Endodermal cell (in vitro differentiated cells): ENCODE measurements at regions not wholly inside any gene's neighbourhood (a gene's known extent, or its start where the extent isn't known, plus 50 kb on each side); places are given as distances from the start of the nearest gene placed in this dataset.

Experiments used
- DNase-seq: peaks from one replicate; pipeline ENCODE4 v3.0.0-alpha.2; 2017
- H3K27ac ChIP-seq: 2 replicates; pipeline ENCODE4 v1.5.1; 2013; ENCODE audit warnings: mild to moderate bottlenecking, low read depth, low read length, moderate library complexity
- H3K27me3 ChIP-seq: 2 replicates; pipeline ENCODE4 v1.6.1; 2013; ENCODE audit warnings: mild to moderate bottlenecking, low read length, moderate library complexity; ENCODE audit not compliant: insufficient read depth, control insufficient read depth, poor library complexity, severe bottlenecking
- H3K36me3 ChIP-seq: 2 replicates; pipeline ENCODE4 v1.7.0; 2013; ENCODE audit warnings: mild to moderate bottlenecking, low read length, moderate library complexity; ENCODE audit not compliant: control insufficient read depth, insufficient read depth
- H3K4me1 ChIP-seq: one replicate; pipeline ENCODE4 v1.7.0; 2013; ENCODE audit warnings: low read length; ENCODE audit not compliant: control insufficient read depth, insufficient read depth
- H3K4me3 ChIP-seq: 2 replicates; pipeline ENCODE4 v1.5.1; 2013; ENCODE audit warnings: mild to moderate bottlenecking, low read length, moderate library complexity
- H3K9ac ChIP-seq: 2 replicates; pipeline ENCODE4 v1.6.1; 2013; ENCODE audit warnings: mild to moderate bottlenecking, low read length, moderate library complexity; ENCODE audit not compliant: poor library complexity, severe bottlenecking; ENCODE audit errors: extremely low read depth
- H3K9me3 ChIP-seq: 2 replicates; pipeline ENCODE4 v1.6.1; 2013; ENCODE audit warnings: mild to moderate bottlenecking, low read length, moderate library complexity; ENCODE audit not compliant: control insufficient read depth
- H3K27ac Mint-ChIP-seq: 2 replicates; pipeline ENCODE4 v1.8.0; 2020; ENCODE audit warnings: mixed read lengths
- H3K27me3 Mint-ChIP-seq: 2 replicates; pipeline ENCODE4 v1.8.0; 2021; ENCODE audit warnings: mild to moderate bottlenecking, mixed read lengths; ENCODE audit not compliant: insufficient read depth
- H3K36me3 Mint-ChIP-seq: 2 replicates; pipeline ENCODE4 v1.8.0; 2020; ENCODE audit warnings: low read depth, mixed read lengths
- H3K4me1 Mint-ChIP-seq: 2 replicates; pipeline ENCODE4 v1.8.0; 2020; ENCODE audit warnings: mixed read lengths
- H3K4me3 Mint-ChIP-seq: 2 replicates; pipeline ENCODE4 v1.8.0; 2020; ENCODE audit warnings: mild to moderate bottlenecking, moderate library complexity, mixed read lengths
- H3K9me3 Mint-ChIP-seq: 2 replicates; pipeline ENCODE4 v1.8.0; 2020; ENCODE audit warnings: mild to moderate bottlenecking, mixed read lengths
- WGBS, 2 experiments: methylation state at CpG; one replicate each; pipeline versions ENCODE4 v1.1.5 to v1.1.7; 2013; ENCODE audit warnings: missing lambda C conversion rate in 2 of 2, mixed read lengths in 1 of 2; ENCODE audit not compliant: insufficient coverage in 1 of 2, insufficient read length in 1 of 2; 5-methylcytosine and 5-hydroxymethylcytosine counted together
- TF ChIP-seq, protein P1 (sequence below): fragments of 200-600 bp; sonication (generic); conservative IDR thresholded peaks from 2 replicates; pipeline ENCODE4 v1.5.0; 2021; ENCODE audit warnings: antibody characterized with exemption, mild to moderate bottlenecking

DNA sequence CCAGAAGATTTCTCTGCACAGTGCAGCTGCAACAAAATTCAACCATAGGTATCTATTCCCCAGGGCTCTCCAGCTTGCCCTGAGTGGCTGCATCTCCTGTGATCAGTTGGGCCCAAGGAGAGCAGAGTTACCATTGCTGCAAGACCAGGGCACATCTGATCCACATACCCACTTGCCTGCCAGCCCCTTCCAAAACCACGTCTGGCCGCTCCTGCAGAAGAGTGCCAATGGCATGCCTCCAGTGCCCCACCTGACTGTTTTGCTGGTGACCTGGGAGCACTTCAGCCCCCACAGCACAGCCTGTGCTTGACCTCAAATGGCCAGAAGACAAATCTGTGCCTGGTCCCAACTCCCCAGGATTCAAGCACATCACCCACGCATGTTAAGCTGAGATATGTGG lies 526.1 kb upstream of the GBE1 start:
- Histone ChIP-seq H3K4me1 (no peaks in the 10 kb centered on the region), H3K9me3 (no peaks in the 10 kb centered on the region), H3K27me3 (no peaks in the 10 kb centered on the region), H3K9ac (no peak overlapping the region), H3K4me3 (no peak overlapping the region), H3K27ac (no peak overlapping the region), H3K36me3 (no peaks in the 10 kb centered on the region)
- Mint-ChIP-seq H3K36me3 (no peaks in the 10 kb centered on the region), H3K27ac (no peak overlapping the region), H3K9me3 (no peaks in the 10 kb centered on the region), H3K27me3 (no peaks in the 10 kb centered on the region), H3K4me3 (no peak overlapping the region), H3K4me1 (no peaks in the 10 kb centered on the region)
- 83 to 90% methylated on average over 1 to 3 of the region's 3 CpGs for WGBS, 2 experiments
- TF ChIP-seq, protein P1, sequence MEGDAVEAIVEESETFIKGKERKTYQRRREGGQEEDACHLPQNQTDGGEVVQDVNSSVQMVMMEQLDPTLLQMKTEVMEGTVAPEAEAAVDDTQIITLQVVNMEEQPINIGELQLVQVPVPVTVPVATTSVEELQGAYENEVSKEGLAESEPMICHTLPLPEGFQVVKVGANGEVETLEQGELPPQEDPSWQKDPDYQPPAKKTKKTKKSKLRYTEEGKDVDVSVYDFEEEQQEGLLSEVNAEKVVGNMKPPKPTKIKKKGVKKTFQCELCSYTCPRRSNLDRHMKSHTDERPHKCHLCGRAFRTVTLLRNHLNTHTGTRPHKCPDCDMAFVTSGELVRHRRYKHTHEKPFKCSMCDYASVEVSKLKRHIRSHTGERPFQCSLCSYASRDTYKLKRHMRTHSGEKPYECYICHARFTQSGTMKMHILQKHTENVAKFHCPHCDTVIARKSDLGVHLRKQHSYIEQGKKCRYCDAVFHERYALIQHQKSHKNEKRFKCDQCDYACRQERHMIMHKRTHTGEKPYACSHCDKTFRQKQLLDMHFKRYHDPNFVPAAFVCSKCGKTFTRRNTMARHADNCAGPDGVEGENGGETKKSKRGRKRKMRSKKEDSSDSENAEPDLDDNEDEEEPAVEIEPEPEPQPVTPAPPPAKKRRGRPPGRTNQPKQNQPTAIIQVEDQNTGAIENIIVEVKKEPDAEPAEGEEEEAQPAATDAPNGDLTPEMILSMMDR, result no peak
- DNase-seq, result no peak

DNA sequence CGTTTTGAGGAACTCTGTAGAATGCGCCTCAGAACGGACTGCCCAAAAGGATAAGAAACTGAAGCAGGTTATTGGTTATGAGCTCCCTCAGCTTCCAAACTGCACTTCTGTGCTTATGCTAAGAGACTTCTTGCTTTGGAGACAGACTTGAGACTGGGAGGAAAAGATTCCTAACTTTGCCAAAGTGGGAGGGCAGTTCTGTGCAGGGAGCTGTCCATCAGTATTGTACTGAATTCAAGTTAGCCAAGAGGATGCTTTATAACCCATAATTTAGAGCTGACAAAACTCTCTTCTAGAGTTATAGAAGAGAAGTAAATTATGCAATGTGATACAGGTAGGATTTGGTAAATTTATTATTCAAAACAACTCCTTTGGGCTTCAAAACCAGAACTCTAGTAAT lies 519.8 kb upstream of the GBE1 start:
- no peaks in the 10 kb centered on the region for H3K4me1 ChIP-seq
- TF ChIP-seq, protein P1, result no peak
- no peaks in the 10 kb centered on the region for H3K9me3 ChIP-seq
- Mint-ChIP-seq H3K36me3 (no peaks in the 10 kb centered on the region), H3K27ac (no peak overlapping the region), H3K9me3 (no peaks in the 10 kb centered on the region), H3K4me1 (no peaks in the 10 kb centered on the region), H3K27me3 (no peaks in the 10 kb centered on the region), H3K4me3 (no peak overlapping the region)
- DNase-seq, result peak; percentile 56
- no peak overlapping the region for H3K9ac ChIP-seq
- 89 to 92% methylated on average over 3 of the region's 3 CpGs for WGBS, 2 experiments
- no peaks in the 10 kb centered on the region for H3K36me3 ChIP-seq
- H3K27ac ChIP-seq, result no peak overlapping the region
- no peaks in the 10 kb centered on the region for H3K27me3 ChIP-seq
- H3K4me3 ChIP-seq, result no peak overlapping the region

DNA sequence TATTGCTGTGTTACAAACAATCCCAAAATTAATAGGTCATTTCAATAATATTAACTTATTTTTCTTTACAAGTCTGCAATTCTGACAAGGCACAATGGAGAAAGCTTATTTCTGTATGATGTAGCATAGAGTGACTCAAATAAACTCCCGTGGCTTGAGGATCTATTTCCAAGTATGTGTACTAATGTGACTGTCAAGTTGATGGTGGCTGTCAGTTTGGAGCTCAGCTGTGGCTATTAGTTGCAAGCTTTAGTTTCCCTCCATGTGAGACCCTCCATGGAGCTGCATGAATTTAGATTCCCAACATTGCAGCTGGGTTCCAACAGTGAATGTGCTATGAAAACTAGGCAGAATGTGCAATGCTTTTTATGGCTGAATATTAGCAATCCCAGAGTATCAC lies 515.5 kb upstream of the GBE1 start:
- H3K36me3 ChIP-seq, result no peaks in the 10 kb centered on the region
- Mint-ChIP-seq H3K9me3 (peaks cover 1% of the 10 kb centered on the region), H3K27ac (no peak overlapping the region), H3K4me3 (no peak overlapping the region), H3K27me3 (no peaks in the 10 kb centered on the region), H3K4me1 (no peaks in the 10 kb centered on the region), H3K36me3 (no peaks in the 10 kb centered on the region)
- WGBS, 2 experiments, result 91% methylated on average over 1 of the region's 1 CpG; no CpG with 5 or more reads in 1 of the 2 experiments
- no peaks in the 10 kb centered on the region for H3K4me1 ChIP-seq
- no peak for DNase-seq
- H3K9me3 ChIP-seq, result no peaks in the 10 kb centered on the region
- H3K9ac ChIP-seq, result no peak overlapping the region
- H3K27ac ChIP-seq, result no peak overlapping the region
- no peaks in the 10 kb centered on the region for H3K27me3 ChIP-seq
- H3K4me3 ChIP-seq, result no peak overlapping the region
- TF ChIP-seq, protein P1, result no peak
